Activated T-helper 1 cell treated with Interleukin-2 at 50 U/mL for 16 hours (primary cell): ENCODE measurements at regions not wholly inside any gene's neighbourhood (a gene's known extent, or its start where the extent isn't known, plus 50 kb on each side); places are given as distances from the start of the nearest gene placed in this dataset.
"Not testable (repeated sequence)": the region's sequence is repeated elsewhere in the genome, so short reads cannot be mapped to it uniquely, and the experiment has no call there.

Source experiments
- DNase-seq: peaks from one replicate; pipeline ENCODE4 v3.0.0-alpha.2; 2020; ENCODE audit warnings: low read depth

DNA sequence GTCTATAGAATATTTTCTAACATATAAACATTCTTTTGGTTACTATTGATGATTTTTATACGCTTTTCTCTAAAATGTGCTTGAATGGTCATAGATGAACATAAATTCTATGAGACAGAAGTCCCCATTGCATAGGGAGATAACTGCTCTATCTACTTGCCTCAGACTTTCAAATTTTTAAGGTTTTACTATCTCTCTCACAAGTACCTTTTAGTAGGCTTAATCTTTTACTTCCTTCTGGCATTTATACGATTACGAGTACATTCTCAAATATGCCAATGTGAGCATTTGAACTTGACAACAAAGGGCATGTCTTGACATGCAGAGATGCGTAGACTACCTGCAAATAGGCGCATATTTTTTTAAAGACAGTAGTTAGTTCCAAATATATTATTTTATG lies 935.9 kb upstream of the LRATD1 start:
- DNase-seq = no peak

DNA sequence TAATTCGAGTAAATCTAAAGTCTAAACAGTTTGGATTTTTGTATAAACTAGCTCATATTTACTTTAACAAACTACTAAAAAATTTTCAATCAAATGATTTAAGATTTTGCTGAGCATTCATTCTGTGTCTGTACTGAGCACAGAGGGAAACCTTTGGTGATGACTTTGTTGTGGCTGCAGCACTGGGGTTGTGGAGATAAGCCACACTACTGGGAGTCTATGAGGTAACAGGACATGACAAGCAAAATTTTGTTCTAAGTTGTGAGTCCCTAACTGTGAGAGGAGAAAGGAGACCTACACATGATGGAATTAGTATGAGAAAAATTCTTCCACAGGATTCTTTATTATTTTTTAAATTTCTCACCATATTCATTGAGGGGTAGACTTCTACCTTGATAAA lies 933.7 kb upstream of the LRATD1 start:
- DNase-seq = no peak

GRCh38 chr2:13699939-13700338 lies 932.6 kb upstream of the LRATD1 start:
- not testable (repeated sequence) for DNase-seq

- DNase-seq = no peak
Measured at GRCh38 chr2:13711154-13711553, 921.4 kb upstream of the LRATD1 start.

DNA sequence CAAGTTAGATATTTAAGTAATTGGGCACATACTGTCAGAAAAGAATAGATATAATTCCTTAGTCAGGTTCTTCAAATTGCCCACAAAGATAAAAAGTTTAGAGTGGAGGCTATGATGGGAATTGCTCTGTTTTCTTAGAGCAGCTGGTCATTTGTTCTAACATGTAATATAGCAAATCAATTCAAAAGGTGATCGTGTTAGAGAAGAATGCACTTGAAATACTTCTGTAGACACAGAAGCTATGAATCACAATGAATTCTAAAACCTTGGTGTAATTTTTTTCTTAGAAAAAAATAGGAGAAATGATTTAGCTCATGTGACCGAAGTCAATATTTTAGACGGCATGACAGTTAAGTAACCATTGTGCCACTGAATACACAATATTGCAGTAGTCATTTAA lies 918.1 kb upstream of the LRATD1 start:
- no peak for DNase-seq

- DNase-seq = no peak
Measured at GRCh38 chr2:13725945-13726344, 906.6 kb upstream of the LRATD1 start.

DNA sequence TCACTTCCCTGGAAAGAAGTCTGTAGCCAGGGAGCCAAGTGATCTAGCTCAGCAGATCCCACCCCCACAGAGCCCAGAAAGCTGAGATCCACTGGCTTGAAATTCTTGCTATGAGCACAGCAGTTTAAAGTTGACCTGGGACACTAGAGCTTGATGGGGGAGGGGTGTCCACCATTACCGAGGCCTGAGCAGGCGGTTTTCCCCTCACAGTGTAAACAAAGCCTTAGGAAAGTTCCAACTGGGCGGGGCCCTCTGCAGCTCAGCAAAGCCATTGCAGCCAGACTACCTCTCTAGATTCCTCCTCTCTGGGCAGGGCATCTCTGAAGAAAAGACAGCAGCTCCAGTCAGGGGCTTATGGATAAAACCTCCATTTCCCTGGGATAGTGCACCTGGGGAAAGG lies 887.2 kb upstream of the LRATD1 start:
- DNase-seq = no peak

- DNase-seq = no peak
Measured at GRCh38 chr2:13751955-13752354, 880.6 kb upstream of the LRATD1 start.

DNA sequence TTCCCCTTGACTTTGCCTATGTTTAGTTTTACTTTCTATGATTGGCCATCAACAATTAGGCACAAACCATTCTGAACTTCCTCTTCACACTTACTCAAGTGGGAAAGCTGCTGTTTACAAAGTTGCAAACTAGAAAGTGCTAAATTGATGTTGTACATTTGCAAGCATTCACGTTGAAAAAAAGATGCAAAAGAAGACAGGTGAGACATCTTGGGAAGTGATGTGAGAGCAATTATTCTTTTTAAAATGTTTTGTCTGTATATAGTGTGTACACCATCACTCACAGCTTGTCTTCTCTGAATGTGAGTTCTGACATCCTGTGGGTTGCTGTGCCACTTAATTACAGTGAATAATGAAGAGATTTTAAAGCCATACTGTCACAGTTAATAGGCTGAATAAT lies 874.1 kb upstream of the LRATD1 start:
- no peak for DNase-seq

DNA sequence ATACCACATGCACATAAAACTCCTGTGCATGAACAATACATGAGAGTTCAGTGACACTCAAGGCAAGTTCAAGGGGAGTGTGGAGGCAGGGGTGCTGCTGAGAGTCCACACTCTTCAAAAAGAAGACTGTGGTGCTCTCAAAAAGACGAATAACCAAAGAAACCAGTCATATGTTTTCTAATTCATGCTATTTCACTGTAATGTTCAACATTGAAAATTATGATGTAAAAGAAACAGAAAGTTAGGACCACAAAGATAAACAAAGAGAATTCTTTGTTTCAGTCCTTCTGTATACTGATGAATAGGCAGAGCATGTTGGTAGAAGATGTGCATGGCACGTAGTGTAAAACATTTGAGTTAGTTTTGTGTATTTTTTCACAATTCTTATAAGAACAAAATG lies 864.2 kb upstream of the LRATD1 start:
- DNase-seq = no peak

GRCh38 chr2:13770279-13770678 lies 862.2 kb upstream of the LRATD1 start:
- no peak for DNase-seq

GRCh38 chr2:13779996-13780395 lies 852.5 kb upstream of the LRATD1 start:
- DNase-seq = no peak

- no peak for DNase-seq
Measured at GRCh38 chr2:13791019-13791547, 841.4 kb upstream of the LRATD1 start.

- DNase-seq = no peak
Measured at GRCh38 chr2:13806539-13806938, 826.0 kb upstream of the LRATD1 start.

GRCh38 chr2:13813236-13813635 lies 819.3 kb upstream of the LRATD1 start:
- no peak for DNase-seq

- no peak for DNase-seq
Measured at GRCh38 chr2:13818002-13818401, 814.5 kb upstream of the LRATD1 start.

GRCh38 chr2:13819896-13820295 lies 812.6 kb upstream of the LRATD1 start:
- DNase-seq = no peak

- DNase-seq = no peak
Measured at GRCh38 chr2:13821255-13821880, 811.1 kb upstream of the LRATD1 start.

DNA sequence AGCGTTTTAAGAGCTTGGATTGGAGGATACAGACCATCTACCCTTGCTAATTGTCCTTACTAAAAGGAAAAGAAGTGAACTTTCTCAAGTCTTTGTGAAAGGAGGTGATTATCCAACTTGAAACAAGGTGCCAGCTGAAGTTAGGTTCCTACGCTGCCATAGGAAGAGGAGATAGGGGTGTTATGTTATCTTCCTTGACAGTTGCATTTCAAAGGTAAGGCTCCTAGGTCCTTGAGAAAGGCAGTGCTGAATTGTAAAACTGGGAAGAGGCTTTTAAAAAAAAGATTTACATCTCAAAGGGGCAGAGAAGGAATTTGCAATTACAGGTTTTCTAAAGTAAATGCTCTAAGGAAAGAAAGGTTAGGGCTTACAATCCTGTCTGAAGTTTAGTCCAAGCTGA lies 810.2 kb upstream of the LRATD1 start:
- DNase-seq = no peak

GRCh38 chr2:13826314-13826853 lies 806.1 kb upstream of the LRATD1 start:
- no peak for DNase-seq

DNA sequence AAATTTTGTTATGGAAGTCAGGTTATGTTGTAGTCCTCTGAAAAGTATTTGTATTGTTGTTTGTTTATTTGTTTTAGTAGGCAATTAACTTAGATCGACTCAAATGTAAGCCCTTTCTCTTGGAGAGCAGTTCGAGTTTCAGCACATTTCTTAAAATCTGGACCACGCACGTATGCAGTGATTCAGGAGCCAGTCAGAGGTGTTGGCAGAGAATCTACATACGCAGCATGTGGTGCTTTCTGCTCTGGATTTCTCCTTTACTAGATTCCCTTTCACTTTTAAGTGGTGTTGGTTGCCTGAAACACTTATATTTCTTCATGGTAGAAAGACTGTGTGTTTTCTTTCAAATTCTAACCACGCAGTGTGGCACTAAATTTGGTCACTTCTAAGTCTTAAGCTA lies 773.9 kb upstream of the LRATD1 start:
- no peak for DNase-seq

DNA sequence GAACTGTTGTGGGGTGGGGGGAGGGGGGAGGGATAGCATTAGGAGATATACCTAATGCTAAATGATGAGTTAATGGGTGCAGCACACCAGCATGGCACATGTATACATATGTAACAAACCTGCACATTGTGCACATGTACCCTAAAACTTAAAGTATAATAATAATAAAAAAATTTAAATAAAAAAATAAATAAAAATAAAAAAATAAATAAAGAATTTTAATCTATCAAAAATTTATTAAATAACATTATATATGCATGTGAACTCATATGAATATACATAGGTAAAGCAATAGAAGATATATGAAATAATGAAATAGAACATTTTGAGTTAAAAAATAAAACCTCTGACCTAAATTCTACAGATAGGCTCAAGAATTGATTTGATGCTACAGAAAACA lies 764.2 kb upstream of the LRATD1 start:
- DNase-seq = not testable (repeated sequence)

GRCh38 chr2:13876491-13877037 lies 756.0 kb upstream of the LRATD1 start:
- DNase-seq = no peak

- no peak for DNase-seq
Measured at GRCh38 chr2:13877571-13877970, 754.9 kb upstream of the LRATD1 start.
